ENCODE measurements at regions not wholly inside any gene's neighbourhood (a gene's known extent, or its start where the extent isn't known, plus 50 kb on each side); places are given as distances from the start of the nearest gene placed in this dataset.

GRCh38 chr12:100721169-100721568 is 73.4 kb upstream of the ANO4 start:
- FAIRE-seq = no peak
- H3K27ac ChIP-seq (ENCODE audit: low read depth in 1 of 3, low read length in 2 of 3) = no peak overlapping the region
- no peaks in the 10 kb centered on the region for H3K36me3 ChIP-seq (ENCODE audit: control insufficient read depth in 3 of 3, insufficient read depth in 2 of 3, low read depth in 1 of 3, low read length in 3 of 3)
- peaks cover 5 to 41% (median 10%) of the 10 kb centered on the region in 3 donors for H3K27me3 ChIP-seq (ENCODE audit: control insufficient read depth in 3 of 3, insufficient read depth in 3 of 3, low read length in 3 of 3)
- 70 to 84% (median 80%) methylated on average over 2 of the region's 2 CpGs for WGBS, 3 donors
- no peak overlapping the region for H3K4me3 ChIP-seq (ENCODE audit: low read depth in 1 of 3, low read length in 3 of 3)
- no peak for DNase-seq
- H3K9me3 ChIP-seq (ENCODE audit: control insufficient read depth in 2 of 2, insufficient read depth in 1 of 2, low read depth in 1 of 2, low read length in 1 of 2) = no peaks in the 10 kb centered on the region
- H3K4me1 ChIP-seq (ENCODE audit: control insufficient read depth in 3 of 3, insufficient read depth in 2 of 3, low read depth in 1 of 3, low read length in 2 of 3) = peaks cover 0 to 4% (median 0%) of the 10 kb centered on the region in 3 donors

DNA sequence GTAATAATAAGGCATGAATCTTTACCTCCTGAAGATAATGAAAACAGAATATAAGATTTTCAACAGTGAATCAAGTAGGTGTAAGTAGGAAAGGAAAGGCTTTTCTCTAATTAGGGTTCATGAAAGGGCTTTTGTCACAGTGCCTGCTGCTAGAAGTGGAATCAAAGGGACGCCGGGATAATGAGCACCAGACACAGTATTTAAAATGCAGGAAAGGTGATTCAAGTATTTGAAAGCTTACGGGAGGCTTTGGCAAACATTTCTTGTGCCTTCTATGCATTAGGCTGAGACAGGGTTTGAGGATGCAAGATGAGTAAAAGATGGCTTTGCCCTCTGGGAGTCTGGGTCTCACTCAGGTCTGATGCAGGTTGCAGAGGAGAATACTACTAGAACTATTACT is 70.5 kb upstream of the ANO4 start:
- no peak for FAIRE-seq
- Histone ChIP-seq H3K4me1 (ENCODE audit: control insufficient read depth in 3 of 3, insufficient read depth in 2 of 3, low read depth in 1 of 3, low read length in 2 of 3) (no peaks in the 10 kb centered on the region), H3K27me3 (ENCODE audit: control insufficient read depth in 3 of 3, insufficient read depth in 3 of 3, low read length in 3 of 3) (peaks cover 0 to 17% (median 0%) of the 10 kb centered on the region in 3 donors), H3K4me3 (ENCODE audit: low read depth in 1 of 3, low read length in 3 of 3) (no peak overlapping the region), H3K36me3 (ENCODE audit: control insufficient read depth in 3 of 3, insufficient read depth in 2 of 3, low read depth in 1 of 3, low read length in 3 of 3) (no peaks in the 10 kb centered on the region), H3K9me3 (ENCODE audit: control insufficient read depth in 2 of 2, insufficient read depth in 1 of 2, low read depth in 1 of 2, low read length in 1 of 2) (no peaks in the 10 kb centered on the region), H3K27ac (ENCODE audit: low read depth in 1 of 3, low read length in 2 of 3) (no peak overlapping the region)
- 63 to 77% (median 74%) methylated on average over 3 of the region's 3 CpGs for WGBS, 3 donors
- DNase-seq = no peak

DNA sequence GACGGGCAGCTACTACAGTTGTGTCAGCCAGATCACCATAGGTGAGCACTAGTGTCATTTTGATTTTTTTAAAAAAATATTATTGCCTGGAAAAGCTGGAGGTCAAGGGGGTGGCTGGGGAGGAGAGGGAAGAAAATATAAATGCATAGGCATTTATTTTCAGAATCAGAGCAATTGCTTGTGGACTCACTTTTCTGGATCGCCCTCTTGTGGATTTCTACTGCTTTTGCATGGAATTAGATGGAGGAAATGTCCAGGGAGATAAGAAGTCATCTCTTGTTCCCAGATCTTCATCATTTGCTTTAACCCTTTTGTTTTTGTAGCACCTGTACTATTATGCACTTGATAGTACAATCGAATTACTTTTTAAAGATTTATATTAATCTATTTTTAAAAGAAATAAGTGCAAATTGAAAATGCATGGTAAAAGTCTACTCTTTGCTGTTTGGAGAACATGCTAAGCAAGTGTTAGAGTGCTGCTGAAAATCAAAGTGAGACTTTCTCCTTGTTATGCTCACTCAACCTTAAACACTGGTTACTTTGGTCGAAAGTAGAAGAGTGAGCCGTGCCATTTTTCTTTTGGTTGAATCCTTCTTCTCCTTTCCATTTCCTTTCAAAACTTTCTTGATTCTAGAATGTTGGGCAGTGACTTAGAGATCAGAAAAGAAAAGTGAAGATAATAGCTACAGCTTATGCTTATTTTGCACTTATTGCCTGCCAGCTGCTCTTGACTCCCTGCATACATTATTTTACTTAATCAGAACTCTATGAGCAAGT is 60.6 kb upstream of the ANO4 start:
- Histone ChIP-seq H3K4me3 (ENCODE audit: low read depth in 1 of 3, low read length in 3 of 3) (no peak overlapping the region), H3K9me3 (ENCODE audit: control insufficient read depth in 2 of 2, insufficient read depth in 1 of 2, low read depth in 1 of 2, low read length in 1 of 2) (no peaks in the 10 kb centered on the region), H3K27me3 (ENCODE audit: control insufficient read depth in 3 of 3, insufficient read depth in 3 of 3, low read length in 3 of 3) (peaks cover 0 to 3% (median 0%) of the 10 kb centered on the region in 3 donors), H3K27ac (ENCODE audit: low read depth in 1 of 3, low read length in 2 of 3) (no peak overlapping the region), H3K36me3 (ENCODE audit: control insufficient read depth in 3 of 3, insufficient read depth in 2 of 3, low read depth in 1 of 3, low read length in 3 of 3) (no peaks in the 10 kb centered on the region), H3K4me1 (ENCODE audit: control insufficient read depth in 3 of 3, insufficient read depth in 2 of 3, low read depth in 1 of 3, low read length in 2 of 3) (no peaks in the 10 kb centered on the region)
- DNase-seq = peak in 1 of 2 donors; percentile 50
- no peak for FAIRE-seq
- WGBS, 3 donors = 46 to 67% (median 51%) methylated on average over 5 of the region's 5 CpGs

- FAIRE-seq (no peak), DNase-seq (no peak)
- Histone ChIP-seq H3K4me1 (ENCODE audit: control insufficient read depth in 3 of 3, insufficient read depth in 2 of 3, low read depth in 1 of 3, low read length in 2 of 3) (no peaks in the 10 kb centered on the region), H3K36me3 (ENCODE audit: control insufficient read depth in 3 of 3, insufficient read depth in 2 of 3, low read depth in 1 of 3, low read length in 3 of 3) (no peaks in the 10 kb centered on the region), H3K4me3 (ENCODE audit: low read depth in 1 of 3, low read length in 3 of 3) (no peak overlapping the region), H3K27ac (ENCODE audit: low read depth in 1 of 3, low read length in 2 of 3) (no peak overlapping the region), H3K27me3 (ENCODE audit: control insufficient read depth in 3 of 3, insufficient read depth in 3 of 3, low read length in 3 of 3) (peaks cover 0 to 3% (median 0%) of the 10 kb centered on the region in 3 donors), H3K9me3 (ENCODE audit: control insufficient read depth in 2 of 2, insufficient read depth in 1 of 2, low read depth in 1 of 2, low read length in 1 of 2) (no peaks in the 10 kb centered on the region)
- WGBS, 3 donors = 59 to 66% (median 59%) methylated on average over 2 of the region's 2 CpGs
Measured at GRCh38 chr12:100737168-100737567, 57.4 kb upstream of the ANO4 start.

GRCh38 chr12:100738086-100738485 is 56.5 kb upstream of the ANO4 start:
- no peak for DNase-seq
- no peak overlapping the region for H3K4me3 ChIP-seq (ENCODE audit: low read depth in 1 of 3, low read length in 3 of 3)
- H3K27ac ChIP-seq (ENCODE audit: low read depth in 1 of 3, low read length in 2 of 3) = no peak overlapping the region
- H3K9me3 ChIP-seq (ENCODE audit: control insufficient read depth in 2 of 2, insufficient read depth in 1 of 2, low read depth in 1 of 2, low read length in 1 of 2) = no peaks in the 10 kb centered on the region
- H3K36me3 ChIP-seq (ENCODE audit: control insufficient read depth in 3 of 3, insufficient read depth in 2 of 3, low read depth in 1 of 3, low read length in 3 of 3) = no peaks in the 10 kb centered on the region
- FAIRE-seq = no peak
- WGBS, 3 donors = 30 to 64% (median 61%) methylated on average over 2 of the region's 2 CpGs
- H3K27me3 ChIP-seq (ENCODE audit: control insufficient read depth in 3 of 3, insufficient read depth in 3 of 3, low read length in 3 of 3) = peaks cover 0 to 3% (median 0%) of the 10 kb centered on the region in 3 donors
- H3K4me1 ChIP-seq (ENCODE audit: control insufficient read depth in 3 of 3, insufficient read depth in 2 of 3, low read depth in 1 of 3, low read length in 2 of 3) = no peaks in the 10 kb centered on the region

GRCh38 chr12:100741084-100741711 is 53.4 kb upstream of the ANO4 start:
- 51 to 58% (median 54%) methylated on average over 3 of the region's 3 CpGs for WGBS, 3 donors
- FAIRE-seq (no peak), DNase-seq (peak; percentile 24 to 41)
- H3K4me1 ChIP-seq (ENCODE audit: control insufficient read depth in 3 of 3, insufficient read depth in 2 of 3, low read depth in 1 of 3, low read length in 2 of 3) = no peaks in the 10 kb centered on the region
- no peaks in the 10 kb centered on the region for H3K36me3 ChIP-seq (ENCODE audit: control insufficient read depth in 3 of 3, insufficient read depth in 2 of 3, low read depth in 1 of 3, low read length in 3 of 3)
- no peak overlapping the region for H3K27ac ChIP-seq (ENCODE audit: low read depth in 1 of 3, low read length in 2 of 3)
- H3K4me3 ChIP-seq (ENCODE audit: low read depth in 1 of 3, low read length in 3 of 3) = no peak overlapping the region
- peaks cover 0 to 4% of the 10 kb centered on the region in 2 donors for H3K9me3 ChIP-seq (ENCODE audit: control insufficient read depth in 2 of 2, insufficient read depth in 1 of 2, low read depth in 1 of 2, low read length in 1 of 2)
- H3K27me3 ChIP-seq (ENCODE audit: control insufficient read depth in 3 of 3, insufficient read depth in 3 of 3, low read length in 3 of 3) = peaks cover 0 to 3% (median 3%) of the 10 kb centered on the region in 3 donors

- 73 to 88% (median 76%) methylated on average over 1 of the region's 1 CpG for WGBS, 3 donors
- Histone ChIP-seq H3K36me3 (ENCODE audit: control insufficient read depth in 3 of 3, insufficient read depth in 2 of 3, low read depth in 1 of 3, low read length in 3 of 3) (no peaks in the 10 kb centered on the region), H3K27me3 (ENCODE audit: control insufficient read depth in 3 of 3, insufficient read depth in 3 of 3, low read length in 3 of 3) (peaks cover 0 to 3% (median 0%) of the 10 kb centered on the region in 3 donors), H3K4me3 (ENCODE audit: low read depth in 1 of 3, low read length in 3 of 3) (no peak overlapping the region), H3K27ac (ENCODE audit: low read depth in 1 of 3, low read length in 2 of 3) (no peak overlapping the region), H3K9me3 (ENCODE audit: control insufficient read depth in 2 of 2, insufficient read depth in 1 of 2, low read depth in 1 of 2, low read length in 1 of 2) (peaks cover 0 to 4% of the 10 kb centered on the region in 2 donors), H3K4me1 (ENCODE audit: control insufficient read depth in 3 of 3, insufficient read depth in 2 of 3, low read depth in 1 of 3, low read length in 2 of 3) (no peaks in the 10 kb centered on the region)
- FAIRE-seq (peak; percentile 15), DNase-seq (no peak)
Measured at GRCh38 chr12:100743060-100743459, 51.5 kb upstream of the ANO4 start.
